ENCODE measurements at regions not wholly inside any gene's neighbourhood (a gene's known extent, or its start where the extent isn't known, plus 50 kb on each side); places are given as distances from the start of the nearest gene placed in this dataset.
"Not testable (repeated sequence)": the region's sequence is repeated elsewhere in the genome, so short reads cannot be mapped to it uniquely, and the experiment has no call there.

DNA sequence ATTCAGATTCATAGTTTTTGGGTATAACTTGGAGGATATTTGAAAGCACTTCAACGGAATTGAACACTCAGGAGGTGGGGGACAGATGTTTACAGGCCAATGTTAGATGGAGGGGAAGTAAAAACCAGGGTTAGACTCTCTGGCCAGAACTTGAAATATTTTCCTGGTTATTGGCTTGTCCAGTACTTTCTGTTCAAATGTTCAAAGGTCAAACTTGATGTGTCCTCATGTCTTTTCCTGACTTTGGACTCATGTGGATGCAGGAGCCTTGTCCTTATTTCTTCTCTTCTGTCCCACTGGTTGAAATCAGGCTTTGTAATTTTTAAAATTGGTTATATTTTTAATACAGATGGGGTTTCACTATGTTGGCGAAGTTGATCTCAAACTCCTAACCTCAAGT lies 2148.5 kb upstream of the RAG2 start:
- TF ChIP-seq SUZ12 (IDR thresholded peaks at IDR 0.05); FOXA1 (IDR thresholded peaks at IDR 0.05); ELF4 (IDR thresholded peaks at IDR 0.05); ZNF384 (IDR thresholded peaks at IDR 0.05); TARDBP (IDR thresholded peaks at IDR 0.05); FOXM1 (IDR thresholded peaks at IDR 0.05; ENCODE audit: borderline replicate concordance); SP1 (IDR thresholded peaks at IDR 0.05); FOXK2 (IDR thresholded peaks at IDR 0.05); BHLHE40 (IDR thresholded peaks at IDR 0.05; ENCODE audit: borderline replicate concordance); HDGF (IDR thresholded peaks at IDR 0.05; ENCODE audit: borderline replicate concordance); PKNOX1 (IDR thresholded peaks at IDR 0.05); NFRKB (IDR thresholded peaks at IDR 0.05); ARNT (IDR thresholded peaks at IDR 0.05); L3MBTL2 (conservative IDR thresholded peaks at IDR 0.05): not testable (repeated sequence)
